ENCODE measurements at regions not wholly inside any gene's neighbourhood (a gene's known extent, or its start where the extent isn't known, plus 50 kb on each side); places are given as distances from the start of the nearest gene placed in this dataset.

GRCh38 chrX:142503967-142504643 lies 299.0 kb upstream of the MAGEC2 start:
- no TSS peak for BruUV-seq (replicated peaks)
- no peak for DNase-seq
- intact Hi-C loops (cut with micrococcal nuclease; ENCODE audit: unreplicated experiment): no loop called here
- TF ChIP-seq CTCF (IDR thresholded peaks at IDR 0.05; ENCODE audit: unreplicated experiment): no peak
- CTCF ChIA-PET: no interaction called here
- no peak overlapping the region for H3K4me3 Mint-ChIP-seq (ENCODE audit: low read depth, unreplicated experiment)
- no peak overlapping the region for H3K27ac Mint-ChIP-seq (ENCODE audit: unreplicated experiment)
- H3K36me3 Mint-ChIP-seq (ENCODE audit: insufficient read depth, unreplicated experiment): no peaks in the 10 kb centered on the region
- H3K27me3 Mint-ChIP-seq (ENCODE audit: unreplicated experiment): no peaks in the 10 kb centered on the region
- H3K9me3 Mint-ChIP-seq (ENCODE audit: low read depth, unreplicated experiment): peaks cover 5% of the 10 kb centered on the region
- H3K4me1 Mint-ChIP-seq (ENCODE audit: low read depth, unreplicated experiment): no peaks in the 10 kb centered on the region

GRCh38 chrX:142502441-142502840 lies 297.4 kb upstream of the MAGEC2 start:
- no peak for TF ChIP-seq CTCF (IDR thresholded peaks at IDR 0.05; ENCODE audit: unreplicated experiment)
- DNase-seq: no peak
- CTCF ChIA-PET: no interaction called here
- intact Hi-C loops (cut with micrococcal nuclease; ENCODE audit: unreplicated experiment): no loop called here
- Mint-ChIP-seq H3K36me3 (ENCODE audit: insufficient read depth, unreplicated experiment) (no peaks in the 10 kb centered on the region), H3K4me3 (ENCODE audit: low read depth, unreplicated experiment) (no peak overlapping the region), H3K27me3 (ENCODE audit: unreplicated experiment) (no peaks in the 10 kb centered on the region), H3K4me1 (ENCODE audit: low read depth, unreplicated experiment) (no peaks in the 10 kb centered on the region), H3K9me3 (ENCODE audit: low read depth, unreplicated experiment) (peaks cover 7% of the 10 kb centered on the region), H3K27ac (ENCODE audit: unreplicated experiment) (no peak overlapping the region)
- BruUV-seq (replicated peaks): no TSS peak

- no TSS peak for BruUV-seq (replicated peaks)
- DNase-seq: no peak
- no peaks in the 10 kb centered on the region for H3K36me3 Mint-ChIP-seq (ENCODE audit: insufficient read depth, unreplicated experiment)
- intact Hi-C loops (cut with micrococcal nuclease; ENCODE audit: unreplicated experiment): no loop called here
- CTCF ChIA-PET: no interaction called here
- H3K27me3 Mint-ChIP-seq (ENCODE audit: unreplicated experiment): no peaks in the 10 kb centered on the region
- H3K4me1 Mint-ChIP-seq (ENCODE audit: low read depth, unreplicated experiment): no peaks in the 10 kb centered on the region
- no peak overlapping the region for H3K27ac Mint-ChIP-seq (ENCODE audit: unreplicated experiment)
- no peak overlapping the region for H3K4me3 Mint-ChIP-seq (ENCODE audit: low read depth, unreplicated experiment)
- no peak for TF ChIP-seq CTCF (IDR thresholded peaks at IDR 0.05; ENCODE audit: unreplicated experiment)
- H3K9me3 Mint-ChIP-seq (ENCODE audit: low read depth, unreplicated experiment): peaks cover 2% of the 10 kb centered on the region
Observed at GRCh38 chrX:142499992-142500391, 294.9 kb upstream of the MAGEC2 start.

GRCh38 chrX:142483965-142484364 lies 278.9 kb upstream of the MAGEC2 start:
- CTCF ChIA-PET: no interaction called here
- DNase-seq: no peak
- Mint-ChIP-seq H3K4me3 (ENCODE audit: low read depth, unreplicated experiment) (no peak overlapping the region), H3K27me3 (ENCODE audit: unreplicated experiment) (no peaks in the 10 kb centered on the region), H3K36me3 (ENCODE audit: insufficient read depth, unreplicated experiment) (no peaks in the 10 kb centered on the region), H3K9me3 (ENCODE audit: low read depth, unreplicated experiment) (peaks cover 5% of the 10 kb centered on the region), H3K4me1 (ENCODE audit: low read depth, unreplicated experiment) (no peaks in the 10 kb centered on the region), H3K27ac (ENCODE audit: unreplicated experiment) (no peak overlapping the region)
- no TSS peak for BruUV-seq (replicated peaks)
- intact Hi-C loops (cut with micrococcal nuclease; ENCODE audit: unreplicated experiment): no loop called here
- TF ChIP-seq CTCF (IDR thresholded peaks at IDR 0.05; ENCODE audit: unreplicated experiment): no peak

All from Calu3 (cell line).